Epithelial cell of esophagus (primary cell): ENCODE measurements at regions not wholly inside any gene's neighbourhood (a gene's known extent, or its start where the extent isn't known, plus 50 kb on each side); places are given as distances from the start of the nearest gene placed in this dataset.

Experiments used
- DNase-seq: peaks from one replicate; pipeline ENCODE4 v3.0.0; 2010; ENCODE audit warnings: low read depth
- H3K4me3 ChIP-seq: 2 replicates; pipeline ENCODE4 v1.5.1; 2011; ENCODE audit warnings: mild to moderate bottlenecking, low read length, control low read depth
- CTCF ChIP-seq: IDR thresholded peaks from 2 replicates; pipeline ENCODE4 v1.5.1; 2011; ENCODE audit warnings: low read depth, mild to moderate bottlenecking, low read length, control low read depth, inconsistent platforms; ENCODE audit not compliant: insufficient read depth; ENCODE audit errors: missing control alignments

GRCh38 chr2:160941290-160941846, 218.9 kb upstream of the TANK start:
- DNase-seq = no peak
- no peak overlapping the region for H3K4me3 ChIP-seq
- TF ChIP-seq CTCF = no peak

GRCh38 chr2:160942476-160943142, 217.6 kb upstream of the TANK start:
- no peak overlapping the region for H3K4me3 ChIP-seq
- DNase-seq = no peak
- no peak for TF ChIP-seq CTCF

GRCh38 chr2:160943414-160943813, 216.8 kb upstream of the TANK start:
- H3K4me3 ChIP-seq = no peak overlapping the region
- DNase-seq = no peak
- no peak for TF ChIP-seq CTCF

GRCh38 chr2:160952464-160953254, 207.6 kb upstream of the TANK start:
- no peak for DNase-seq
- TF ChIP-seq CTCF = no peak
- no peak overlapping the region for H3K4me3 ChIP-seq

- H3K4me3 ChIP-seq = no peak overlapping the region
- DNase-seq = no peak
- TF ChIP-seq CTCF = no peak
Measured at GRCh38 chr2:160955578-160955977, 204.7 kb upstream of the TANK start.

- no peak overlapping the region for H3K4me3 ChIP-seq
- DNase-seq = peak; percentile 80
- no peak for TF ChIP-seq CTCF
Measured at GRCh38 chr2:160956243-160956802, 203.9 kb upstream of the TANK start.

- peak; percentile 13 for DNase-seq
- TF ChIP-seq CTCF = no peak
- H3K4me3 ChIP-seq = no peak overlapping the region
Measured at GRCh38 chr2:160963957-160964356, 196.3 kb upstream of the TANK start.
